Breast epithelium (tissue), 3 donors: ENCODE measurements at regions not wholly inside any gene's neighbourhood (a gene's known extent, or its start where the extent isn't known, plus 50 kb on each side); places are given as distances from the start of the nearest gene placed in this dataset.

ENCODE experiments used
- CTCF ChIP-seq, 3 donors: fragments of 450-650 bp; IDR thresholded peaks; one replicate each; pipeline ENCODE4 v1.5.1; 2016 to 2017; ENCODE audit warnings: antibody characterized with exemption in 3 of 3, mild to moderate bottlenecking in 3 of 3, moderate library complexity in 3 of 3
- POLR2A ChIP-seq: fragments of 450-650 bp; IDR thresholded peaks from one replicate; pipeline ENCODE4 v1.6.1; 2016; ENCODE audit warnings: antibody characterized with exemption, mild to moderate bottlenecking, moderate library complexity

GRCh38 chr9:12997009-12997408, 222.2 kb downstream of the LURAP1L start:
- TF ChIP-seq CTCF (IDR thresholded peaks at IDR 0.05) (no peak), POLR2A (no peak)
